NCI-H128 (cell line): ENCODE measurements at regions not wholly inside any gene's neighbourhood (a gene's known extent, or its start where the extent isn't known, plus 50 kb on each side); places are given as distances from the start of the nearest gene placed in this dataset.
"Not testable (repeated sequence)": the region's sequence is repeated elsewhere in the genome, so short reads cannot be mapped to it uniquely, and the experiment has no call there.

ENCODE experiments used
- DNase-seq: peaks from one replicate; lab custom pipeline; 2025; ENCODE audit not compliant: unreplicated experiment; lab: John Stamatoyannopoulos, UW

- no peak for DNase-seq
Observed at GRCh38 chr2:12871694-12872315, 155.1 kb downstream of the TRIB2 start.

- no peak for DNase-seq
Observed at GRCh38 chr2:12877761-12878160, 161.0 kb downstream of the TRIB2 start.

- DNase-seq: no peak
Observed at GRCh38 chr2:12879649-12880048, 162.9 kb downstream of the TRIB2 start.

- DNase-seq: no peak
Observed at GRCh38 chr2:12881952-12882351, 165.2 kb downstream of the TRIB2 start.

GRCh38 chr2:12882393-12882792 is 165.7 kb downstream of the TRIB2 start:
- DNase-seq: no peak

- no peak for DNase-seq
Observed at GRCh38 chr2:12883906-12884305, 167.2 kb downstream of the TRIB2 start.

- DNase-seq: no peak
Observed at GRCh38 chr2:12884713-12885282, 168.1 kb downstream of the TRIB2 start.

- no peak for DNase-seq
Observed at GRCh38 chr2:12890066-12890465, 173.3 kb downstream of the TRIB2 start.

GRCh38 chr2:12890481-12890991 is 173.8 kb downstream of the TRIB2 start:
- no peak for DNase-seq

- no peak for DNase-seq
Observed at GRCh38 chr2:12895017-12895416, 178.3 kb downstream of the TRIB2 start.

GRCh38 chr2:12896318-12896982 is 179.7 kb downstream of the TRIB2 start:
- DNase-seq: no peak

- DNase-seq: no peak
Observed at GRCh38 chr2:12897181-12897580, 180.4 kb downstream of the TRIB2 start.

- no peak for DNase-seq
Observed at GRCh38 chr2:12903272-12903671, 186.5 kb downstream of the TRIB2 start.

GRCh38 chr2:12910431-12910830 is 193.7 kb downstream of the TRIB2 start:
- DNase-seq: no peak

- DNase-seq: no peak
Observed at GRCh38 chr2:12915787-12916186, 199.1 kb downstream of the TRIB2 start.

GRCh38 chr2:12918138-12918834 is 201.6 kb downstream of the TRIB2 start:
- DNase-seq: no peak

- no peak for DNase-seq
Observed at GRCh38 chr2:12918835-12919445, 202.2 kb downstream of the TRIB2 start.

GRCh38 chr2:12921321-12921720 is 204.6 kb downstream of the TRIB2 start:
- no peak for DNase-seq

- no peak for DNase-seq
Observed at GRCh38 chr2:12923907-12924610, 207.3 kb downstream of the TRIB2 start.

GRCh38 chr2:12926641-12927040 is 209.9 kb downstream of the TRIB2 start:
- DNase-seq: not testable (repeated sequence)
